NCI-H2171 (cell line): ENCODE measurements at regions not wholly inside any gene's neighbourhood (a gene's known extent, or its start where the extent isn't known, plus 50 kb on each side); places are given as distances from the start of the nearest gene placed in this dataset.
"Not testable (repeated sequence)": the region's sequence is repeated elsewhere in the genome, so short reads cannot be mapped to it uniquely, and the experiment has no call there.

Experiments
- DNase-seq: peaks from one replicate; lab custom pipeline; 2025; lab: John Stamatoyannopoulos, UW

- DNase-seq = no peak
These were observed 152.8 kb downstream of the TFCP2L1 start for GRCh38 chr2:121132054-121132761.

GRCh38 chr2:121132762-121133107, 152.3 kb downstream of the TFCP2L1 start:
- DNase-seq = no peak

- DNase-seq = no peak
These were observed 151.3 kb downstream of the TFCP2L1 start for GRCh38 chr2:121133551-121134319.

- no peak for DNase-seq
These were observed 150.3 kb downstream of the TFCP2L1 start for GRCh38 chr2:121134728-121135127.

- DNase-seq = no peak
These were observed 149.7 kb downstream of the TFCP2L1 start for GRCh38 chr2:121135168-121135853.

- DNase-seq = no peak
These were observed 148.7 kb downstream of the TFCP2L1 start for GRCh38 chr2:121136323-121136722.

- DNase-seq = no peak
These were observed 147.4 kb downstream of the TFCP2L1 start for GRCh38 chr2:121137571-121137970.

- no peak for DNase-seq
These were observed 144.3 kb downstream of the TFCP2L1 start for GRCh38 chr2:121140734-121141133.

- no peak for DNase-seq
These were observed 142.6 kb downstream of the TFCP2L1 start for GRCh38 chr2:121142452-121142851.

GRCh38 chr2:121144111-121144510, 140.9 kb downstream of the TFCP2L1 start:
- no peak for DNase-seq

GRCh38 chr2:121146630-121147029, 138.4 kb downstream of the TFCP2L1 start:
- no peak for DNase-seq

GRCh38 chr2:121147766-121148165, 137.2 kb downstream of the TFCP2L1 start:
- DNase-seq = no peak

- no peak for DNase-seq
These were observed 136.5 kb downstream of the TFCP2L1 start for GRCh38 chr2:121148481-121148880.

- DNase-seq = no peak
These were observed 135.6 kb downstream of the TFCP2L1 start for GRCh38 chr2:121149384-121149783.

- DNase-seq = no peak
These were observed 134.9 kb downstream of the TFCP2L1 start for GRCh38 chr2:121150126-121150525.

GRCh38 chr2:121150713-121151112, 134.3 kb downstream of the TFCP2L1 start:
- DNase-seq = no peak

GRCh38 chr2:121151311-121152109, 133.5 kb downstream of the TFCP2L1 start:
- no peak for DNase-seq

GRCh38 chr2:121152861-121153260, 132.1 kb downstream of the TFCP2L1 start:
- no peak for DNase-seq

GRCh38 chr2:121153516-121153915, 131.5 kb downstream of the TFCP2L1 start:
- DNase-seq = no peak

GRCh38 chr2:121155502-121156056, 129.4 kb downstream of the TFCP2L1 start:
- no peak for DNase-seq

- DNase-seq = not testable (repeated sequence)
These were observed 127.5 kb downstream of the TFCP2L1 start for GRCh38 chr2:121157481-121157880.
